ENCODE measurements at regions not wholly inside any gene's neighbourhood (a gene's known extent, or its start where the extent isn't known, plus 50 kb on each side); places are given as distances from the start of the nearest gene placed in this dataset.

- Histone ChIP-seq H3K27me3 (no peaks in the 10 kb centered on the region), H3K27ac (no peak overlapping the region), H3K4me1 (no peaks in the 10 kb centered on the region), H3K4me3 (no peak overlapping the region), H3K9me3 (no peaks in the 10 kb centered on the region), H3K36me3 (ENCODE audit: low read depth, missing control alignments) (no peaks in the 10 kb centered on the region)
- WGBS, 2 donors: 89 to 100% methylated on average over 1 of the region's 1 CpG
- no peak for DNase-seq
- TF ChIP-seq POLR2A (IDR thresholded peaks at IDR 0.05) (no peak), CTCF (IDR thresholded peaks at IDR 0.05) (no peak)
- intact Hi-C loops (cut with DNase I; ENCODE audit: low total_unique reads): no loop called here
Measured at GRCh38 chr4:175215657-175216056, 297.5 kb downstream of the ADAM29 start.

- H3K9me3 ChIP-seq: no peaks in the 10 kb centered on the region
- H3K36me3 ChIP-seq (ENCODE audit: low read depth, missing control alignments): no peaks in the 10 kb centered on the region
- no peaks in the 10 kb centered on the region for H3K27me3 ChIP-seq
- no peak overlapping the region for H3K27ac ChIP-seq
- intact Hi-C loops (cut with DNase I; ENCODE audit: low total_unique reads): no loop called here
- DNase-seq: no peak
- no peak for TF ChIP-seq POLR2A (IDR thresholded peaks at IDR 0.05)
- TF ChIP-seq CTCF (IDR thresholded peaks at IDR 0.05): no peak
- WGBS, 2 donors: 88 to 93% methylated on average over 1 of the region's 1 CpG
- no peaks in the 10 kb centered on the region for H3K4me1 ChIP-seq
- no peak overlapping the region for H3K4me3 ChIP-seq
Measured at GRCh38 chr4:175229154-175229553, 311.0 kb downstream of the ADAM29 start.

GRCh38 chr4:175234162-175234561, 316.0 kb downstream of the ADAM29 start:
- intact Hi-C loops (cut with DNase I; ENCODE audit: low total_unique reads): no loop called here
- 53 to 60% methylated on average over 2 of the region's 2 CpGs for WGBS, 2 donors
- TF ChIP-seq POLR2A (IDR thresholded peaks at IDR 0.05) (no peak), CTCF (IDR thresholded peaks at IDR 0.05) (no peak)

GRCh38 chr4:175238827-175239517, 320.8 kb downstream of the ADAM29 start:
- Histone ChIP-seq H3K27me3 (no peaks in the 10 kb centered on the region), H3K27ac (no peak overlapping the region), H3K9me3 (no peaks in the 10 kb centered on the region), H3K4me3 (no peak overlapping the region), H3K4me1 (no peaks in the 10 kb centered on the region), H3K36me3 (ENCODE audit: low read depth, missing control alignments) (no peaks in the 10 kb centered on the region)
- 85 to 97% methylated on average over 2 of the region's 2 CpGs for WGBS, 2 donors
- TF ChIP-seq CTCF (IDR thresholded peaks at IDR 0.05): no peak
- no peak for TF ChIP-seq POLR2A (IDR thresholded peaks at IDR 0.05)
- no peak for DNase-seq
- intact Hi-C loops (cut with DNase I; ENCODE audit: low total_unique reads): no loop called here

More at GRCh38 chr4:175234162-175234561, 316.0 kb downstream of the ADAM29 start:
- no peak for DNase-seq
- H3K9me3 ChIP-seq: no peaks in the 10 kb centered on the region
- no peaks in the 10 kb centered on the region for H3K27me3 ChIP-seq
- H3K36me3 ChIP-seq (ENCODE audit: low read depth, missing control alignments): no peaks in the 10 kb centered on the region
- H3K4me3 ChIP-seq: no peak overlapping the region
- H3K27ac ChIP-seq: no peak overlapping the region
- no peaks in the 10 kb centered on the region for H3K4me1 ChIP-seq

GRCh38 chr4:175246941-175247340, 328.8 kb downstream of the ADAM29 start:
- no peaks in the 10 kb centered on the region for H3K36me3 ChIP-seq (ENCODE audit: low read depth, missing control alignments)
- DNase-seq: no peak
- TF ChIP-seq POLR2A (IDR thresholded peaks at IDR 0.05) (no peak), CTCF (IDR thresholded peaks at IDR 0.05) (no peak)
- H3K4me1 ChIP-seq: no peaks in the 10 kb centered on the region
- no peak overlapping the region for H3K4me3 ChIP-seq
- 77 to 82% methylated on average over 3 of the region's 3 CpGs for WGBS, 2 donors
- H3K27ac ChIP-seq: no peak overlapping the region
- no peaks in the 10 kb centered on the region for H3K27me3 ChIP-seq
- H3K9me3 ChIP-seq: no peaks in the 10 kb centered on the region
- intact Hi-C loops (cut with DNase I; ENCODE audit: low total_unique reads): no loop called here

Measured in testis (tissue), 2 donors.